ENCODE measurements at regions not wholly inside any gene's neighbourhood (a gene's known extent, or its start where the extent isn't known, plus 50 kb on each side); places are given as distances from the start of the nearest gene placed in this dataset.
"Not testable (repeated sequence)": the region's sequence is repeated elsewhere in the genome, so short reads cannot be mapped to it uniquely, and the experiment has no call there.

DNA sequence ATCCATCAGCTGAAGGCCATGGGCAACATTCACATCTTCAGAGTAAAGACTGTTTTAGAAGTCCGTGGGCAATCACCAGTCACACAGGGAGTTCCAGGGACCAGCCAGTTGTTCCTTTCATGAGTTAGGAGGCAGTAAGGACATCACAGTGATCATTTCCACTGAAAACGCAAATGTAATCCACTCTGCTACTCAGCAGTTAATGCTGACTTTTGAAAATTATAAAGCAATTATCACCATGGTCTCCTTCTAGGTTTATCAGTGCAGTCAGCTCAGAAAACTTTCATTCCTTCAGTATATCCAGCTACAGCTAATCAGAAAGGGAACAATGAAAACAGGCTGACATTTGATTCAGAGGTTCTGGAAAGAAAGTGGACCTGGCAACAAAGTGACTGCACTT lies 50.6 kb upstream of the HNMT start:
- not testable (repeated sequence) for TF ChIP-seq POLR2A (IDR thresholded peaks at IDR 0.05)
- TF ChIP-seq, protein P1, sequence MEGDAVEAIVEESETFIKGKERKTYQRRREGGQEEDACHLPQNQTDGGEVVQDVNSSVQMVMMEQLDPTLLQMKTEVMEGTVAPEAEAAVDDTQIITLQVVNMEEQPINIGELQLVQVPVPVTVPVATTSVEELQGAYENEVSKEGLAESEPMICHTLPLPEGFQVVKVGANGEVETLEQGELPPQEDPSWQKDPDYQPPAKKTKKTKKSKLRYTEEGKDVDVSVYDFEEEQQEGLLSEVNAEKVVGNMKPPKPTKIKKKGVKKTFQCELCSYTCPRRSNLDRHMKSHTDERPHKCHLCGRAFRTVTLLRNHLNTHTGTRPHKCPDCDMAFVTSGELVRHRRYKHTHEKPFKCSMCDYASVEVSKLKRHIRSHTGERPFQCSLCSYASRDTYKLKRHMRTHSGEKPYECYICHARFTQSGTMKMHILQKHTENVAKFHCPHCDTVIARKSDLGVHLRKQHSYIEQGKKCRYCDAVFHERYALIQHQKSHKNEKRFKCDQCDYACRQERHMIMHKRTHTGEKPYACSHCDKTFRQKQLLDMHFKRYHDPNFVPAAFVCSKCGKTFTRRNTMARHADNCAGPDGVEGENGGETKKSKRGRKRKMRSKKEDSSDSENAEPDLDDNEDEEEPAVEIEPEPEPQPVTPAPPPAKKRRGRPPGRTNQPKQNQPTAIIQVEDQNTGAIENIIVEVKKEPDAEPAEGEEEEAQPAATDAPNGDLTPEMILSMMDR (IDR thresholded peaks at IDR 0.05): not testable (repeated sequence)
